ENCODE measurements at regions not wholly inside any gene's neighbourhood (a gene's known extent, or its start where the extent isn't known, plus 50 kb on each side); places are given as distances from the start of the nearest gene placed in this dataset.
A peak's percentile ranks its signal among the peaks of the same experiment; 100 is the strongest.
"Not testable (repeated sequence)": the region's sequence is repeated elsewhere in the genome, so short reads cannot be mapped to it uniquely, and the experiment has no call there.

GRCh38 chr5:12658871-12659446 is 754.7 kb upstream of the CTNND2 start:
- no peak for DNase-seq (ENCODE audit: low spot score)

GRCh38 chr5:12657914-12658474 is 753.7 kb upstream of the CTNND2 start:
- DNase-seq (ENCODE audit: low spot score): not testable (repeated sequence)

DNA sequence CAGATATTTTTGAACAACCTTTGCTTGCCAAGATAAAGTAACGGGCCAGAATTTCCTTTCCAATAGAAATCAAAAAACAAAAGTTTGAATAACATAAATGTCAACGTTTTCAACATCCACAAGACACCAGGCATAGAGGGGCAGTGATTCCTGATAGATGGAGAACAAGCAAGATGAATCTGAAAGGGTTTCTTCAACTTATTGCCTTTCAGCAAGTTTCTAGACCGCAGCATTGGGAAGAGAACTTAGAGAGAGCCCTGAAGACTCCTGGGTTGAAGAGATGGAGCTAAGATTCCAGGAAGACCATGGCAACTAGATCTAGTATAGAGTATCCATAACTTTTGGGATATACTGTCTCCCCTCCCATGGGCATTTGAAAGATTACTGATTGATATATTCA is 751.4 kb upstream of the CTNND2 start:
- no peak for DNase-seq (ENCODE audit: low spot score)

DNA sequence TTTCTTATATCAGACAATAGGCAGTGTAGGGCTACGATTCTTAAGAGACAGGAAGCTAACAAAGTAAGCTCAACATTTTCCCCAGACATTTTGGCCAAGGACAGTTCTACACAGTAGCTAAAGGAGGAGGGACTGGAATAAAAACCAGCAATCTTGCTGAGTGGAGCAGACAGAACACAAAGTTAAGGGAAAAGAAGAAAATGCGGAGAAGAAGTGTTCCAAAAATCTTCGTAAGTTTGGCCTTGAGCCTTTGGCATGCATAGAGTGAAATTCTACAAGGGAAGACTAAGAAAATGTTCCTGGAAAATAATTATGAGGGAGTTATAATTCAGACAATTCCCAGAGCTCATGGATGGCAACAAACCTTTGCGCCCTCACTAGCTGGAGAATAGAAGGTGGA is 748.0 kb upstream of the CTNND2 start:
- no peak for DNase-seq (ENCODE audit: low spot score)

DNA sequence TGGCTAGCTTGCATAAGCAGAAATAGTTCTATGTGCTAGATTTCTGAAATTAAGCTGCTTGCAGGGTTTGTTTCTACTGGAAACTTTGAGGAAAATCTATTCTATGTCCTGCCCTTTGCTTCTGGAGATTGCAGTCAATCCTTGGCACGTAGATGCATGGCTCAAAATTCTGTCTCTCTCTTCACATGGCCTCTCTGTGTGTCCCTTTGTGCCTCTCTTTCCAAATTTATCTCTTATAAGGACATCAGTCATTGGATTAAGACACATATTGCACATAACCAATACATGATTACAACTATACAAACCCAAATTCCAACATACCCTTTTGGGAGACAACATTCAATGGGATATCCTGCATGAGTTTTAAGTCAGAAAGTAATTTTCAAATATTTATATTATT is 744.3 kb upstream of the CTNND2 start:
- DNase-seq (ENCODE audit: low spot score): no peak

DNA sequence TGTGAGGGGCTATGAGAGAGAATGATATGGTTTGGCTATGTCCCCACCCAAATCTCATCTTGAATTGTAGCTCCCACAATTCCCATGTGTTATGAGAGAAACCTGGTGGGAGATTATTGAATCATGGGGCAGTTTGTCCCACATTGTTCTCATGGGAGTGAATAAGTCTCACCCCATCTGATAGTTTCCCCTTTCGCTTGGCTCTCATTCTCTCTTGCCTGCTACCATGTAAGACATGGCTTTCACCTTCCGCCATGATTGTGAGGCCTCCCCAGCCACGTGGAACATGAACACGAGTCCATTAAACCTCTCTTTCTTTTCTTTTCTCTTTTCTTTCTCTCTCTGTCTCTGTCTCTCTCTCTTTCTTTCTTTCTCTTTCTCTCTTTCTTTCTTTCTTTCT is 743.4 kb upstream of the CTNND2 start:
- no peak for DNase-seq (ENCODE audit: low spot score)

- no peak for DNase-seq (ENCODE audit: low spot score)
Measured at GRCh38 chr5:12645582-12645981, 741.3 kb upstream of the CTNND2 start.

- DNase-seq (ENCODE audit: low spot score): no peak
Measured at GRCh38 chr5:12636209-12636608, 732.0 kb upstream of the CTNND2 start.

DNA sequence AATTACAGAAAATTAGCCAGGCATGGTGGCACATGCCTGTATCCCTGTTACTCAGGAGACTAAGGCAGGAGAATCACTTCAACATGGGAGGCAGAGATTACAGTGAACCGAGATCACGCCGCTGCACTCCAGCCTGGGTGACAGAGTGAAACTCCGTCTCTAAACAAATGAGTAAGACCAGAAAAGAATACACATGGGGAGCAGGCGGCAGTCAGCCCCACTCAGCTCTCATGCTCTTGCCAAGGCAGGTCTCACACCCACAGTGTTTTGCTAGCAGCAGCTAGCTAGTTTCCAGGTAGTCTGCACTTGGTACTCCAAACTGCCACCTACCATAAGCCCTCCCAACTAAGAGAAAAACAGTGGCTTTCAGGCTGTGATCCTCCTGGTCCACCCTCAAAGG is 722.3 kb upstream of the CTNND2 start:
- DNase-seq (ENCODE audit: low spot score): no peak

DNA sequence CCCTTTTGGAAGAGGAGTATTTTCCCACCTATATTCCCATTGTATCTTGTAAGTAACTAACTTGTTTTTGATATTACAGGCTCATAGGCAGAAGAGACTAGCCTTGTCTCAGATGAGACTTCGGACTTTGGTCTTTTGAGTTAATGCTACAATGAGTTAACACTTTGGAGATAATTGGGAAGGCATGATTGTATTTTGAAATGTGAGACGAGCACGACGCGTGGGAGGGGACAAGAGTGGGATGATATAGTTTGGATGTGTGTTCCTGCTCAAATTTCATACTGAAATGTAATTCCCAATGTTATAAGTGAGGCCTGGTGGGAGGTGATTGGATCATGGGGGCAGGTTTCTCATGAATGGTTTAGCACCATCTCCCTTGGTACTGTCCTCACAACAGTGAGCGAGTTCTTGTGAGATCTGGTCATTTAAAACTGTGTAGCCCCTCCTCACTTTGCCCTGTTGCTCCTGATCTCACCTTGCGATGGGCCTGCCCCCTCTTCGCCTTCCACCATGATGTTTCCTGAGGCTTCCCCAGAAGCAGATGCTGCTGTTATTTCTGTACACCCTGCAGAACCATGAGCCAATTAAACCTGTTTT is 721.5 kb upstream of the CTNND2 start:
- DNase-seq (ENCODE audit: low spot score): no peak

DNA sequence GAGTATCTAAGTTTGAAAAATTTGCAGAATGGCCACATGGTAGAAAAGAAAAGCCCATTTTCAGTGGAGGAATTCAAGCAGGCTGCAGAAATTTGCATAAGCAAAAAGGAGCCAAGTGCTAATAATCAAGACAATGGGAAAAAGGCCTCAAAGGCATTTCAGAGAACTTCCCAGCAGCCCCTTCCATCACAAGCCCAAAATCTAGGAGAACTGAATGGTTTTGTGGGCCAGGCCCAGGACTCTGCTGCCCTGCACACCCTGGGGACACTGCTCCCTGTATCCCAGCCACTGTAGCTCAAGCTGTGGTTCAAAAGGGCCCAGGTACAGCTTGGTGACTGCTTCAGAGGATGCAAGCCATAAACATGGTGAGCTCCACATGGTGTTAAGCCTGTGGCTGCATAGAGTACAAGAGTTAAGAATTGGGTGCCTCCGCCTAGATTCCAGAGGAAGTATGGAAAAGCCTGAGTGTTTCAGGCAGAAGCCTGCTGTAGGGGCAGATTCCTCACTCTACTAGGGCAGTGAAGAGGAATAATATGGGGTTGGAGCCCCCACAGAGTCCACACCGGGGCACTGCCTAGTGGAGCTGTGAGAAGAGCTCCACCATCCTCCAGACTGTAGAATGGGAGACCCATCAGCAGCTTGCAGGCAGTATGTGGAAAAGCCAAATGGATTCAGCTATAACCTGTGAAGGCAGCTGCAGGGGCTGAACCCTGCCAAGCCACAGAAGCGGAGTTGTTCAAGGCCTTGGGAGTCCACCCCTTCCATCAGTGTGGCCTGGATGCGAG is 720.7 kb upstream of the CTNND2 start:
- no peak for DNase-seq (ENCODE audit: low spot score)

- DNase-seq (ENCODE audit: low spot score): no peak
Measured at GRCh38 chr5:12623408-12623807, 719.2 kb upstream of the CTNND2 start.

DNA sequence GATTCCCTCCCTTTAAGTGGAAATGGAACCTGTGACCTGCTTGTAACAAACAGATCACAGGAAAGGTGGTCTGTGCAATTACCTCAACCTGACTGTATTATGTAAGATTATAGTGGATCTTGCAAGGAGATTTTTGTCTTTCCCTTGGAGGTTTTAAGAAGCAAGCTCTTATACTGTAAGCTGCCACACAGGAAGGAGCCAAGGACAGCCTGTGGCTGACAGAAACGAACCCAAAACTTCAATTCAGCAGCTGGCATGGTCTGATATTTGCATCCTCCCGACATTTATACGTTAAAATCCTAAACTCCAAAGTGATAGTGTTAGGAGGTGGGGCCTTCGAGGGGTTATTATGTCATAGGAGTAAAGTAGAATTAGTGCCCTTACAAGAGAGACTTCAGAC is 711.8 kb upstream of the CTNND2 start:
- DNase-seq (ENCODE audit: low spot score): no peak

DNA sequence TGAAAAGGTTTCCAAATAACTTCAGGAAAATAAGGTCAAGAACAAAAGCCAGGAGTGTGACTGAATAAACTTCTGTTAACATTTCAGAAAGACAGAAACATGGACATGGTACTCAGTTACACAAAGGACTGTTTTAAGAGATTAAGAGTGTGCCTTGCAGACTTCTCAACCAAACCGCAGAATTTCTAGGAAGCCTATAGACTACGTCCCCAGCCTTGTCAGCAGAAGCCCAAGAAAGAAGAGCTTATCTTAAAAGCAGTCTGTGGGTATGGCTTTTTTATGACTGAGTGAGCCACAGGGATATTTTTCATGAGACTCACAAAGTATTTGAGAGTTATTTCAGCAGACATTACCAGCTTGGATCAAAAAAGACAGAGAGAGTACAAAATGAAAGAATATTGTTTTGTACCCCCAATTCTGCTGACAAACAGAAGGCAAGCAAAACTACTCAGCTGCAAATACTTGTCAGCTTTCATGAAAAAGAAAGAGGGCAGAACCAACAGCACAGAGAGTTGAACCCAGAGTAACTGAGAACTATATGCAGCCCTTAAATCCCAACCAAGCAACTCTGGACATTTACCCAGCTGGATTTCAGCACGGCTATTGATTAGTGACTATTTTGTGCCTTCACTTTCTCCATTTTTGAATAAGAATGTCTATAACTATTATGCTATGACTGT is 711.0 kb upstream of the CTNND2 start:
- DNase-seq (ENCODE audit: low spot score): no peak

DNA sequence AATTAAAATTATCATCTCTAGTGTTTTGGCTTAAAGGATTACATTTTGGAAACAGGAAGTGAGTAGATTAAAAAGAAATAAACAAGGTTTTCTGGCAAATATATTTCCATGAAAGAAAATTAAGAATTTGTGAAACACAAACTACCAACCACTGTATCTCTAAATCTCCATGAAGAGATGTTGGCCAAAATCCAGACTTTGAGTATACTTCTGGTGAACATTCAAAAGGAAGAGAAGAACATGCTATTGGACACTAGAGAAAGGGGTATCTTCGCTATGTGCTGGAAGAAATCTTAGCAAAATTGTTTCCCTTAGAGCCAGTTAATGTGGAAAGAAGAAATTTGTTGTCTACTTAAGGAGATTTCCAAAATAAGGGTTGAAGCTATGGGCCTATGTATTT is 710.4 kb upstream of the CTNND2 start:
- DNase-seq (ENCODE audit: low spot score): no peak

GRCh38 chr5:12611132-12611531 is 706.9 kb upstream of the CTNND2 start:
- DNase-seq (ENCODE audit: low spot score): no peak

DNA sequence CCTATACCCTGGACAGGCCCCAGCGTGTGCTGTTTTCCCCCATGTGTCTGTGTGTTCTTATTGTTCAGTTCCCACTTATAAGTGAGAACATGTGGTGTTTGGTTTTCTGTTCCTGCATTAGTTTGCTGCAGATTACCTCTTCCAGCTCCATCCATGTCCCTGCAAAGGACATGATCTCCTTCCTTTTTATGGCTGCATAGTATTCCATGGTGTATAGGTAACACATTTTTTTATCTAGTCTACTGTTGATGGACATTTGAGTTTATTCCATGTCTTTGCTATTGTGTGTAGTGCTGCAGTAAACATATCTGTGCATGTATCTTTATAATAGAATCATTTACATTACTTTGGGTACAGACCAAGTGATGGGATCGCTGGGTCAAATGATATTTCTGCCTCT is 703.6 kb upstream of the CTNND2 start:
- DNase-seq (ENCODE audit: low spot score): not testable (repeated sequence)

GRCh38 chr5:12592228-12592627 is 688.0 kb upstream of the CTNND2 start:
- no peak for DNase-seq (ENCODE audit: low spot score)

DNA sequence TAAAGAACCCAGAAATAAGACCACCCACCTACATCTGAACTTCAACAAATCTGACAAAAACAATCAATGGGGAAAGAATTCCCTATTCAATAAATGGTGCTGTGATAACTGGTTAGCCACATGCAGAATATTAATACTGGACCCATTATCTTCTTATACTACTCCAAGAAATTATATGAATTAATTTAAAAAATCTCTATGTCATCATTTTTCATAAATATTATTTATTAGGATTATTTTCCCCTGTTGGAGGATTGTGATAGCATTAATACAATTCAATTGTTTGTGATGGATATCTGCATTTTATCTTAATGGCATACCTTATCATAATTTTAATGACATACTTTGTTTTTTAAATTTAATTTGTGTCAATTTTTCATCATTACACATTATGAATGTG is 682.2 kb upstream of the CTNND2 start:
- DNase-seq (ENCODE audit: low spot score): no peak

DNA sequence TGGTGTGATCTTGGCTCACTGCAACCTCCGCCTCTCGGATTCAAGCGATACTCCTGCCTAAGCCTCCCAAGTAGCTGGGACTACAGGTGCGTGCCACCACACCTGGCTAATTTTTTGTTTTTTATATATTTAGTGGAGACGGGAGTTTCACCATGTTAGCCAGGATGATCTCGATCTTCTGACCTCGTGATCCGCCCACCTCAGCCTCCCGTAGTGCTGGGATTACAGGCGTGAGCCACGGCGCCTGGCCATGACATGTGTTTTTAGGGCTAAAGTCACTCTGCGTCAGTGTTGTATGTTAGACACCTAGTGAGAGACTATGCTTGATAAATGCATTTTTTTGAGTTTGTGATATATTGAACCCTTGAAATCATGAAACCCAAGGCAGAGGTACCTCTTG is 674.6 kb upstream of the CTNND2 start:
- DNase-seq (ENCODE audit: low spot score): not testable (repeated sequence)

- not testable (repeated sequence) for DNase-seq (ENCODE audit: low spot score)
Measured at GRCh38 chr5:12576953-12577352, 672.7 kb upstream of the CTNND2 start.

GRCh38 chr5:12574298-12575093 is 670.2 kb upstream of the CTNND2 start:
- peak; percentile 1 for DNase-seq (ENCODE audit: low spot score)
